C4-2B (cell line): ENCODE measurements at regions not wholly inside any gene's neighbourhood (a gene's known extent, or its start where the extent isn't known, plus 50 kb on each side); places are given as distances from the start of the nearest gene placed in this dataset.

Source experiments
- ZFX ChIP-seq: fragments of 450-650 bp; IDR thresholded peaks from 2 replicates; pipeline ENCODE4 v1.6.1; 2017
- TF ChIP-seq, protein P1 (sequence below): fragments of 450-650 bp; conservative IDR thresholded peaks from 2 replicates; pipeline ENCODE4 v1.5.1; 2017; ENCODE audit warnings: mild to moderate bottlenecking

DNA sequence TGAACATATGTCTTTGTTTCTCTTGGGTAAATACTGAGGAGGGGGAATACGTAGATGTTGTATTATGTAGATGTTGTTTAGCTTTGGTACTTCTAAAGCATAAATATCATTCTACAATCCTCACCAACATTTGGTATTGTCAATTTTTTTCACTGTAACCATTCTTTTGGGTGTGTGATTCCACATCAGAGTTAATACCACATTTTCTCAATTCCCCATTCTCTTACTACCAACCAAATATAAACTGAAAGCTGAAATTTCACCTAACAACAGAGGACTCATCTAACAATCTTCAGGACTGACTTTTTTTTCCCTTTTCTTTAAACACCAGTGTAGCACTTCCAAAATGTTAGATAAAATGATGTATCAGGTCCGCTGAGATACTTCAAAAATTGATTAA is 120.7 kb upstream of the RIOK3 start:
- TF ChIP-seq, protein P1, sequence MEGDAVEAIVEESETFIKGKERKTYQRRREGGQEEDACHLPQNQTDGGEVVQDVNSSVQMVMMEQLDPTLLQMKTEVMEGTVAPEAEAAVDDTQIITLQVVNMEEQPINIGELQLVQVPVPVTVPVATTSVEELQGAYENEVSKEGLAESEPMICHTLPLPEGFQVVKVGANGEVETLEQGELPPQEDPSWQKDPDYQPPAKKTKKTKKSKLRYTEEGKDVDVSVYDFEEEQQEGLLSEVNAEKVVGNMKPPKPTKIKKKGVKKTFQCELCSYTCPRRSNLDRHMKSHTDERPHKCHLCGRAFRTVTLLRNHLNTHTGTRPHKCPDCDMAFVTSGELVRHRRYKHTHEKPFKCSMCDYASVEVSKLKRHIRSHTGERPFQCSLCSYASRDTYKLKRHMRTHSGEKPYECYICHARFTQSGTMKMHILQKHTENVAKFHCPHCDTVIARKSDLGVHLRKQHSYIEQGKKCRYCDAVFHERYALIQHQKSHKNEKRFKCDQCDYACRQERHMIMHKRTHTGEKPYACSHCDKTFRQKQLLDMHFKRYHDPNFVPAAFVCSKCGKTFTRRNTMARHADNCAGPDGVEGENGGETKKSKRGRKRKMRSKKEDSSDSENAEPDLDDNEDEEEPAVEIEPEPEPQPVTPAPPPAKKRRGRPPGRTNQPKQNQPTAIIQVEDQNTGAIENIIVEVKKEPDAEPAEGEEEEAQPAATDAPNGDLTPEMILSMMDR: no peak
- TF ChIP-seq ZFX: no peak
